Activated naive CD4-positive, alpha-beta T cell treated with anti-CD3 and anti-CD28 coated beads for 36 hours (primary cell): ENCODE measurements at regions not wholly inside any gene's neighbourhood (a gene's known extent, or its start where the extent isn't known, plus 50 kb on each side); places are given as distances from the start of the nearest gene placed in this dataset.
"Not testable (repeated sequence)": the region's sequence is repeated elsewhere in the genome, so short reads cannot be mapped to it uniquely, and the experiment has no call there.

Experiments used
- CTCF ChIA-PET: fragments of 350-600 bp; sonication (Branson Sonifier 250); formaldehyde crosslinking; loops from one replicate; lab custom pipeline; 2021; ENCODE audit warnings: antibody characterized with exemption; lab: Charles Lee
- DNase-seq: peaks from one replicate; pipeline ENCODE4 v3.0.0-alpha.2; 2020
- H3K27ac Mint-ChIP-seq: one replicate; pipeline ENCODE4 v1.8.0; 2021; ENCODE audit warnings: mild to moderate bottlenecking, mixed read lengths
- H3K27me3 Mint-ChIP-seq: one replicate; pipeline ENCODE4 v1.8.0; 2021; ENCODE audit warnings: low read depth, mixed read lengths
- H3K36me3 Mint-ChIP-seq: one replicate; pipeline ENCODE4 v1.8.0; 2021; ENCODE audit warnings: low read depth, mixed read lengths
- H3K4me1 Mint-ChIP-seq: one replicate; pipeline ENCODE4 v1.8.0; 2021; ENCODE audit warnings: low read depth, mixed read lengths
- H3K4me3 Mint-ChIP-seq: one replicate; pipeline ENCODE4 v1.8.0; 2021; ENCODE audit warnings: mild to moderate bottlenecking, moderate library complexity, mixed read lengths
- H3K9me3 Mint-ChIP-seq: one replicate; pipeline ENCODE4 v1.8.0; 2021; ENCODE audit warnings: mixed read lengths
- intact Hi-C: fragments of 100-400 bp; cut with micrococcal nuclease; formaldehyde crosslinking; loops from one replicate; pipeline ENCODE4 v1.15.1; 2023

- no peaks in the 10 kb centered on the region for H3K36me3 Mint-ChIP-seq
- intact Hi-C loops, result no loop called here
- H3K4me3 Mint-ChIP-seq, result no peak overlapping the region
- no peaks in the 10 kb centered on the region for H3K9me3 Mint-ChIP-seq
- H3K27me3 Mint-ChIP-seq, result peaks cover 4% of the 10 kb centered on the region
- peaks cover 5% of the 10 kb centered on the region for H3K4me1 Mint-ChIP-seq
- CTCF ChIA-PET, result interaction anchor here (0.6 to 4.3 kb wide), 39 partner anchors 10 to 378 kb away, joined by 3 to 35 read pairs (median 4); no protein-coding TSS in a partner anchor
- H3K27ac Mint-ChIP-seq, result no peak overlapping the region
- no peak for DNase-seq
Measured at GRCh38 chr11:33987545-33987944, 64.0 kb upstream of the CAPRIN1 start.

- H3K27ac Mint-ChIP-seq, H3K36me3 Mint-ChIP-seq, H3K4me3 Mint-ChIP-seq, DNase-seq, H3K27me3 Mint-ChIP-seq, H3K4me1 Mint-ChIP-seq, intact Hi-C loops, H3K9me3 Mint-ChIP-seq: not testable (repeated sequence)
- CTCF ChIA-PET, result interaction anchor here (0.6 to 4.3 kb wide), 26 partner anchors 10 to 375 kb away, joined by 3 to 35 read pairs (median 4); no protein-coding TSS in a partner anchor
Measured at GRCh38 chr11:33986597-33987501, 64.7 kb upstream of the CAPRIN1 start.

- H3K9me3 Mint-ChIP-seq, result no peaks in the 10 kb centered on the region
- H3K27ac Mint-ChIP-seq, result no peak overlapping the region
- H3K27me3 Mint-ChIP-seq, result peaks cover 4% of the 10 kb centered on the region
- no peaks in the 10 kb centered on the region for H3K4me1 Mint-ChIP-seq
- no peak for DNase-seq
- no peak overlapping the region for H3K4me3 Mint-ChIP-seq
- H3K36me3 Mint-ChIP-seq, result no peaks in the 10 kb centered on the region
- intact Hi-C loops, result no loop called here
- CTCF ChIA-PET, result interaction anchor here (0.6 to 1.0 kb wide), 4 partner anchors 55 to 177 kb away, joined by 3 to 4 read pairs (median 3); no protein-coding TSS in a partner anchor
Measured at GRCh38 chr11:33984682-33985389, 66.7 kb upstream of the CAPRIN1 start.

GRCh38 chr11:33982661-33983060, 68.9 kb upstream of the CAPRIN1 start:
- CTCF ChIA-PET, result interaction anchor here (0.7 to 1.3 kb wide), 2 partner anchors 175 to 362 kb away, joined by 3 to 6 read pairs; no protein-coding TSS in a partner anchor
- H3K4me3 Mint-ChIP-seq, result no peak overlapping the region
- no peaks in the 10 kb centered on the region for H3K36me3 Mint-ChIP-seq

GRCh38 chr11:33980897-33981296, 70.6 kb upstream of the CAPRIN1 start:
- intact Hi-C loops, result no loop called here
- Mint-ChIP-seq H3K27ac (no peak overlapping the region), H3K4me1 (no peaks in the 10 kb centered on the region), H3K4me3 (no peak overlapping the region), H3K27me3 (peaks cover 5% of the 10 kb centered on the region), H3K36me3 (no peaks in the 10 kb centered on the region), H3K9me3 (no peaks in the 10 kb centered on the region)
- CTCF ChIA-PET, result interaction anchor here (0.6 to 1.4 kb wide), 2 partner anchors 123 to 126 kb away, joined by 4 to 5 read pairs; no protein-coding TSS in a partner anchor
- no peak for DNase-seq

More at GRCh38 chr11:33982661-33983060, 68.9 kb upstream of the CAPRIN1 start:
- no peak for DNase-seq
- peaks cover 5% of the 10 kb centered on the region for H3K27me3 Mint-ChIP-seq
- no peaks in the 10 kb centered on the region for H3K9me3 Mint-ChIP-seq
- H3K27ac Mint-ChIP-seq, result no peak overlapping the region
- no peaks in the 10 kb centered on the region for H3K4me1 Mint-ChIP-seq
- intact Hi-C loops, result no loop called here

DNA sequence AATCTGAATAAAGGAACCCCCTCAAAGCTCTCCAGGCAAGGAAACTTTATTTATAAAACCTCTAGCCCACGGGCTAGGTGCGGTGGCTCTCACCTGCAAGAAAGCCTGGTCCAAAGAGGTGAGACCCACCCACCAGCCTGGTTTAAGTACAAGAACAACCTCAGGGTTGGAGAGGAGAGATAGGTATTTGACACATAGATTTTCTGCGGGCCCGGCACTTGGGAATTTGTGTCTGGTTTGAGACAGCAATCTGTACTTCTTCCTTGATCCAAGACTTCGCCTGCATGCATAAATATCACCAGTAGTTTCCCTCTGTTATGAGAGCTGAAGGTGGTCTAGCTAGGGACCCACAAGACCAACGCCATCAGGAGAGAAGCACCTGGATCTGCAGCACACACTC, 73.2 kb upstream of the CAPRIN1 start:
- H3K36me3 Mint-ChIP-seq, result no peaks in the 10 kb centered on the region
- no peaks in the 10 kb centered on the region for H3K9me3 Mint-ChIP-seq
- intact Hi-C loops, result loop anchor here (10.0 kb wide), 1 partner anchor 614 kb away; no protein-coding TSS in a partner anchor
- no peak overlapping the region for H3K4me3 Mint-ChIP-seq
- no peak for DNase-seq
- H3K27me3 Mint-ChIP-seq, result peaks cover 4% of the 10 kb centered on the region
- H3K27ac Mint-ChIP-seq, result no peak overlapping the region
- H3K4me1 Mint-ChIP-seq, result no peaks in the 10 kb centered on the region
- CTCF ChIA-PET, result interaction anchor here (1.1 to 3.2 kb wide), 2 partner anchors 10 to 120 kb away, joined by 3 to 14 read pairs; no protein-coding TSS in a partner anchor

DNA sequence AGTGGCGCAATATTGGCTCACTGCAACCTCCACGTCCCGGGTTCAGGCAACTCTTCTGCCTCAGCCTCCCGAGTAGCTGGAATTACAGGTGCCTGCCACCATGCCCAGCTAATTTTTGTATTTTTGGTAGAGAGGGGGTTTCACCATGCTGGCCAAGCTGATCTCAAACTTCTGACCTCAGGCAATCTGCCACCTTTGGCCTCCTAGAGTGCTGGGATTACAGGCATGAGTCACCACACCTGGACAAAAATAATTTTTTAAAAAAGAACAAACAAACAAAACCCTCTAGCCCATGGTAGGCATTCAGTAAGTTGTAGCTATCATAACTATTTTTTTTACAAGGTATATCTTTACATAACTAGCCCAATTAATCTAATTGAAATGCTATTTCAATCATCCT, 73.9 kb upstream of the CAPRIN1 start:
- no peak for DNase-seq
- CTCF ChIA-PET, result interaction anchor here (0.6 to 3.2 kb wide), 3 partner anchors 10 to 119 kb away, joined by 3 to 14 read pairs (median 3); no protein-coding TSS in a partner anchor
- no peak overlapping the region for H3K27ac Mint-ChIP-seq
- peaks cover 4% of the 10 kb centered on the region for H3K27me3 Mint-ChIP-seq
- H3K9me3 Mint-ChIP-seq, result no peaks in the 10 kb centered on the region
- H3K4me1 Mint-ChIP-seq, result no peaks in the 10 kb centered on the region
- intact Hi-C loops, result loop anchor here (10.0 kb wide), 1 partner anchor 613 kb away; no protein-coding TSS in a partner anchor
- H3K4me3 Mint-ChIP-seq, result no peak overlapping the region
- H3K36me3 Mint-ChIP-seq, result no peaks in the 10 kb centered on the region

DNA sequence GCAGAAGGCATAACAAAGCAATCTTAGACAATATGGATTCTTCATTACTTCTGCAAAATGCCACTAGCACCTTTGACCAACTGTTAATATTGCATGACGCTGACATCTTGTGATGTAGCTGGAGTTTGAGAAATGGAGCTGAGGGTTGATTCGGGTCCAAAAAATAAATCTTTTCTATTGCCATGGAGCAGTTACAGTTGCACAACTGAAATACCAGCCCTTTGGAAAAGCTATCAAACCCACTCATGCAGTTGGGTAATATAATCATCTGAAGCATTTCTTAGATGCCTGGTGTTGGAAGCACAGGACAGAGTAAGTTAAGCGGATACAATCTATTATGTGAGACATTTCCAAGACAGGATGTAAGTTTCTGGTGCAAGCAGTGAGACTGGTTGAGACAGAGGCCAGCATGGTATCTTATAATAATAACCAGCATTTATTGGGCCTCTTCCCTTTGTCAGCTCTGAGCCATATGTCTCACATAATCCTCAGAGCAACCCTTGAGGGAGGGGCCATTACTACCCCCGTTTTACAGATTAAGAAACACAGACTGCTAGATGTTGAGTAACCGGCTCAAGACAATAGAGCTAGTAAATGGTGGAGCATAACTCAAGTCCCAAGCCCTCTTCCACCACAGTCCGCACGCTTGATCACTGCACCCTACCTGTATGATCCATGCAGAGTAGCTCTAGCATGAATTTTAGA, 74.9 kb upstream of the CAPRIN1 start:
- CTCF ChIA-PET, result interaction anchor here (0.6 to 3.2 kb wide), 2 partner anchors 11 to 18 kb away, joined by 3 to 14 read pairs; no protein-coding TSS in a partner anchor
- Mint-ChIP-seq H3K27ac (no peak overlapping the region), H3K36me3 (no peaks in the 10 kb centered on the region), H3K4me1 (no peaks in the 10 kb centered on the region), H3K27me3 (peaks cover 4% of the 10 kb centered on the region), H3K4me3 (no peak overlapping the region), H3K9me3 (no peaks in the 10 kb centered on the region)
- intact Hi-C loops, result loop anchor here (10.0 kb wide), 1 partner anchor 612 kb away; no protein-coding TSS in a partner anchor
- DNase-seq, result no peak

DNA sequence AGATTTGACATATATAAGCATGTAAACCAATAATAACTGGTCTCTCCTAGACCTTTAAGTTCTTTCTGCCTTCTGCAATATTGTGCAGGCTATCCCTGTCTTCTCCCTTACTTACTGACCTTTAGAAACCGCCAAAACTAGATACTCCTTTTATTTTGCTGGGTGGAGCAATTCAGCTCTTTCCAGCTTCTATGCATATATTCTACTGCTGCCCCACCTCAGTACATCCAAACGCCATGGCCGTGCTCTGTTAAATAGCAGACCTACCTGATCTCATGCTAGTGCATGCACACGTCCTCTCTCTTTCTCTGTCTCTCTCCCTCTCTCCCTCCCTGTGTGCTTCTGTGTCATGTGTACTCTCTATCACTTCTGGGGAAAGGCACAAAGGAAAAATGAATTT, 76.7 kb upstream of the CAPRIN1 start:
- no peak for DNase-seq
- Mint-ChIP-seq H3K27ac (no peak overlapping the region), H3K9me3 (no peaks in the 10 kb centered on the region), H3K4me3 (no peak overlapping the region), H3K27me3 (peaks cover 10% of the 10 kb centered on the region), H3K36me3 (no peaks in the 10 kb centered on the region), H3K4me1 (peaks cover 2% of the 10 kb centered on the region)
- intact Hi-C loops, result loop anchor here (10.0 kb wide), 1 partner anchor 610 kb away; no protein-coding TSS in a partner anchor
- CTCF ChIA-PET, result interaction anchor here (0.8 to 1.6 kb wide), 2 partner anchors 113 to 168 kb away, joined by 3 read pairs; no protein-coding TSS in a partner anchor

GRCh38 chr11:33971530-33971929, 79.7 kb upstream of the LMO2 start:
- not testable (repeated sequence) for H3K4me1 Mint-ChIP-seq, H3K27me3 Mint-ChIP-seq, H3K27ac Mint-ChIP-seq, H3K4me3 Mint-ChIP-seq, H3K9me3 Mint-ChIP-seq, H3K36me3 Mint-ChIP-seq, DNase-seq
- intact Hi-C loops, result loop anchor here (1.0 to 10.0 kb wide), 2 partner anchors 113 to 607 kb away; no protein-coding TSS in a partner anchor
- CTCF ChIA-PET, result interaction anchor here (0.6 to 2.2 kb wide), 11 partner anchors 16 to 238 kb away, joined by 3 to 21 read pairs (median 4); no protein-coding TSS in a partner anchor

GRCh38 chr11:33970984-33971466, 79.1 kb upstream of the LMO2 start:
- Mint-ChIP-seq H3K9me3 (no peaks in the 10 kb centered on the region), H3K4me1 (peaks cover 2% of the 10 kb centered on the region), H3K36me3 (no peaks in the 10 kb centered on the region), H3K27me3 (peaks cover 7% of the 10 kb centered on the region), H3K27ac (no peak overlapping the region), H3K4me3 (no peak overlapping the region)
- CTCF ChIA-PET, result interaction anchor here (0.6 to 2.2 kb wide), 11 partner anchors 17 to 238 kb away, joined by 3 to 21 read pairs (median 4); no protein-coding TSS in a partner anchor
- intact Hi-C loops, result loop anchor here (1.0 to 10.0 kb wide), 2 partner anchors 113 to 606 kb away; no protein-coding TSS in a partner anchor
- peak; percentile 48 for DNase-seq
